ENCODE measurements at regions not wholly inside any gene's neighbourhood (a gene's known extent, or its start where the extent isn't known, plus 50 kb on each side); places are given as distances from the start of the nearest gene placed in this dataset.

DNA sequence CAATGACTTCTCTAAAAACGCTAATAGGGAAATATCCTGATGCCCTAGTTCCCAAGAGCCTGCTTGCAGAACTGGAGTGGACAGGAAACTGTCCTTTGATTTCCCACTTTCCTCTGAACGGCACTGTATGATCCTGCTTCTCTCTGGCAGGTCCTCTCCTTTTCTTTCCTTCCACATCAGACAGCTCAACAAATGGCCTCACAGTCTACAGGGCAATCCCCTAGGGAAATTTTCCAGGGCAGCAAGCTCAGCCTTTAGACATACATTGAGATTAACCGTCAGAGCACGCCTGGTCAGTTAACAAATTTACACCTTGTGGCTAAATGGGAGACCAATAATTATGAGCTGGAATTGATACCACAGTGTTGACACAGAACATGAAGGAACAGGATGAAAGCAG is 164.9 kb downstream of the SLC24A2 start:
- Histone ChIP-seq H3K27me3 (ENCODE audit: low read length) (peaks cover 45% of the 10 kb centered on the region), H3K9me3 (ENCODE audit: low read length) (no peaks in the 10 kb centered on the region), H4K20me1 (ENCODE audit: low read length) (no peaks in the 10 kb centered on the region), H3K4me1 (ENCODE audit: insufficient read depth, low read length) (no peaks in the 10 kb centered on the region), H3K9me2 (replicated peaks; ENCODE audit: low read length) (no peaks in the 10 kb centered on the region), H3K79me2 (ENCODE audit: low read length) (no peaks in the 10 kb centered on the region), H3K27ac (ENCODE audit: low read length) (no peak overlapping the region), H3K4me3 (ENCODE audit: low read length) (no peak overlapping the region), H3K4me2 (ENCODE audit: low read length) (no peak overlapping the region), H3K9ac (ENCODE audit: low read length) (no peak overlapping the region), H2AFZ (ENCODE audit: low read length) (no peak overlapping the region), H3F3A (ENCODE audit: low read length, unreplicated experiment) (no peaks in the 10 kb centered on the region), H3K36me3 (ENCODE audit: low read depth, low read length) (no peaks in the 10 kb centered on the region)
- ChIA-PET POLR2A (ENCODE audit: unreplicated experiment) (no interaction called here), CTCF (no interaction called here)
- ATAC-seq = no peak
- BruUV-seq (replicated peaks) = no TSS peak
- TF ChIP-seq, protein P1, sequence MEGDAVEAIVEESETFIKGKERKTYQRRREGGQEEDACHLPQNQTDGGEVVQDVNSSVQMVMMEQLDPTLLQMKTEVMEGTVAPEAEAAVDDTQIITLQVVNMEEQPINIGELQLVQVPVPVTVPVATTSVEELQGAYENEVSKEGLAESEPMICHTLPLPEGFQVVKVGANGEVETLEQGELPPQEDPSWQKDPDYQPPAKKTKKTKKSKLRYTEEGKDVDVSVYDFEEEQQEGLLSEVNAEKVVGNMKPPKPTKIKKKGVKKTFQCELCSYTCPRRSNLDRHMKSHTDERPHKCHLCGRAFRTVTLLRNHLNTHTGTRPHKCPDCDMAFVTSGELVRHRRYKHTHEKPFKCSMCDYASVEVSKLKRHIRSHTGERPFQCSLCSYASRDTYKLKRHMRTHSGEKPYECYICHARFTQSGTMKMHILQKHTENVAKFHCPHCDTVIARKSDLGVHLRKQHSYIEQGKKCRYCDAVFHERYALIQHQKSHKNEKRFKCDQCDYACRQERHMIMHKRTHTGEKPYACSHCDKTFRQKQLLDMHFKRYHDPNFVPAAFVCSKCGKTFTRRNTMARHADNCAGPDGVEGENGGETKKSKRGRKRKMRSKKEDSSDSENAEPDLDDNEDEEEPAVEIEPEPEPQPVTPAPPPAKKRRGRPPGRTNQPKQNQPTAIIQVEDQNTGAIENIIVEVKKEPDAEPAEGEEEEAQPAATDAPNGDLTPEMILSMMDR (conservative IDR thresholded peaks at IDR 0.05; ENCODE audit: low read depth, low read length) = no peak
- no peak for TF ChIP-seq EZH2 (IDR thresholded peaks at IDR 0.05; ENCODE audit: low read length, unreplicated experiment)
- no peak for TF ChIP-seq EZH2phosphoT487 (IDR thresholded peaks at IDR 0.05; ENCODE audit: borderline replicate concordance, low read length)
- no peak for DNase-seq
- intact Hi-C loops (cut with micrococcal nuclease) = no loop called here

DNA sequence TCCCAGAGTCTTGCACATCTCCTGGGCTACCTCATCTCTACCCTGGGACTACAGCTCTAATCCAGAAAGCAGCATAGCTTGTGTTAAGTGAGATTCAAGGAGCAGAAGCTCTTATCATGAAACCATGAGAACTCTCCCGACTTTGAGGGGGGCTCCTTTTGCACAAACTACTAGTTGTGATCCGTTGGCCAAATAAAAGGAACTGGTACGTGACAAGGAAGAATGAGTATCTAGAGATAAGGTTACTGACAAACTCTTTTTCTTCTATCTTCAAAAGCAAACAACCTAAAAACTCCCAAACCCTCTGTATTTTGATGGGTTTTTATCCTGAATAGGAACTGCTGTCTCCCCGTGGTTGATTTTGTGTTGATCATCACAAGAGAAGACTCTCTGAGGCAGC is 168.5 kb downstream of the SLC24A2 start:
- H3K27me3 ChIP-seq (ENCODE audit: low read length) = peaks cover 72% of the 10 kb centered on the region
- H3K9me2 ChIP-seq (replicated peaks; ENCODE audit: low read length) = no peaks in the 10 kb centered on the region
- H3F3A ChIP-seq (ENCODE audit: low read length, unreplicated experiment) = no peaks in the 10 kb centered on the region
- ATAC-seq (no peak), DNase-seq (no peak)
- H4K20me1 ChIP-seq (ENCODE audit: low read length) = no peaks in the 10 kb centered on the region
- ChIA-PET POLR2A (ENCODE audit: unreplicated experiment) (no interaction called here), CTCF (no interaction called here)
- no peak overlapping the region for H3K4me2 ChIP-seq (ENCODE audit: low read length)
- no peaks in the 10 kb centered on the region for H3K36me3 ChIP-seq (ENCODE audit: low read depth, low read length)
- H3K79me2 ChIP-seq (ENCODE audit: low read length) = no peaks in the 10 kb centered on the region
- intact Hi-C loops (cut with micrococcal nuclease) = no loop called here
- BruUV-seq (replicated peaks) = no TSS peak
- H3K9ac ChIP-seq (ENCODE audit: low read length) = no peak overlapping the region
- H2AFZ ChIP-seq (ENCODE audit: low read length) = no peak overlapping the region
- TF ChIP-seq EZH2phosphoT487 (IDR thresholded peaks at IDR 0.05; ENCODE audit: borderline replicate concordance, low read length) = no peak
- TF ChIP-seq EZH2 (IDR thresholded peaks at IDR 0.05; ENCODE audit: low read length, unreplicated experiment) = no peak
- TF ChIP-seq, protein P1 (conservative IDR thresholded peaks at IDR 0.05; ENCODE audit: low read depth, low read length) = no peak
- H3K27ac ChIP-seq (ENCODE audit: low read length) = no peak overlapping the region
- H3K9me3 ChIP-seq (ENCODE audit: low read length) = no peaks in the 10 kb centered on the region
- H3K4me1 ChIP-seq (ENCODE audit: insufficient read depth, low read length) = no peaks in the 10 kb centered on the region
- no peak overlapping the region for H3K4me3 ChIP-seq (ENCODE audit: low read length)

- no peaks in the 10 kb centered on the region for H4K20me1 ChIP-seq (ENCODE audit: low read length)
- no peaks in the 10 kb centered on the region for H3K4me1 ChIP-seq (ENCODE audit: insufficient read depth, low read length)
- TF ChIP-seq EZH2phosphoT487 (IDR thresholded peaks at IDR 0.05; ENCODE audit: borderline replicate concordance, low read length) (no peak), EZH2 (IDR thresholded peaks at IDR 0.05; ENCODE audit: low read length, unreplicated experiment) (no peak)
- TF ChIP-seq, protein P1 (conservative IDR thresholded peaks at IDR 0.05; ENCODE audit: low read depth, low read length) = no peak
- ChIA-PET CTCF (no interaction called here), POLR2A (ENCODE audit: unreplicated experiment) (no interaction called here)
- DNase-seq (no peak), ATAC-seq (no peak)
- intact Hi-C loops (cut with micrococcal nuclease) = no loop called here
- H3K4me2 ChIP-seq (ENCODE audit: low read length) = no peak overlapping the region
- H3K27me3 ChIP-seq (ENCODE audit: low read length) = peaks cover 75% of the 10 kb centered on the region
- no peak overlapping the region for H2AFZ ChIP-seq (ENCODE audit: low read length)
- H3K27ac ChIP-seq (ENCODE audit: low read length) = no peak overlapping the region
- no peak overlapping the region for H3K4me3 ChIP-seq (ENCODE audit: low read length)
- no peaks in the 10 kb centered on the region for H3K79me2 ChIP-seq (ENCODE audit: low read length)
- no peaks in the 10 kb centered on the region for H3F3A ChIP-seq (ENCODE audit: low read length, unreplicated experiment)
- no peaks in the 10 kb centered on the region for H3K9me3 ChIP-seq (ENCODE audit: low read length)
- BruUV-seq (replicated peaks) = no TSS peak
- no peaks in the 10 kb centered on the region for H3K36me3 ChIP-seq (ENCODE audit: low read depth, low read length)
- H3K9ac ChIP-seq (ENCODE audit: low read length) = no peak overlapping the region
- no peaks in the 10 kb centered on the region for H3K9me2 ChIP-seq (replicated peaks; ENCODE audit: low read length)
Measured at GRCh38 chr9:19619221-19619620, 169.6 kb downstream of the SLC24A2 start.

Measured in PC-3 (cell line).